ENCODE measurements at regions not wholly inside any gene's neighbourhood (a gene's known extent, or its start where the extent isn't known, plus 50 kb on each side); places are given as distances from the start of the nearest gene placed in this dataset.

- POLR2A ChIA-PET = no interaction called here
- BruUV-seq (replicated peaks) = no TSS peak
- Histone ChIP-seq H3K27ac (ENCODE audit: control insufficient read depth, insufficient read depth) (no peak overlapping the region), H3K4me1 (ENCODE audit: control insufficient read depth, insufficient read depth, low read length) (no peaks in the 10 kb centered on the region), H3K9me3 (replicated peaks; ENCODE audit: control insufficient read depth, insufficient read depth, low read length) (no peaks in the 10 kb centered on the region), H3K79me2 (ENCODE audit: control insufficient read depth, insufficient read depth, low read length) (no peaks in the 10 kb centered on the region), H4K20me1 (ENCODE audit: control insufficient read depth, insufficient read depth) (no peaks in the 10 kb centered on the region), H3K9ac (ENCODE audit: control insufficient read depth, insufficient read depth, low read length) (no peak overlapping the region), H2AFZ (ENCODE audit: control insufficient read depth, low read depth, low read length) (no peak overlapping the region), H3K27me3 (replicated peaks in 1 of 2; ENCODE audit: control insufficient read depth in 2 of 2, insufficient read depth in 2 of 2, low read length in 1 of 2) (no peaks in the 10 kb centered on the region), H3K36me3 (ENCODE audit: control insufficient read depth in 2 of 2, insufficient read depth in 2 of 2, low read length in 1 of 2) (no peaks in the 10 kb centered on the region), H3K4me2 (ENCODE audit: control insufficient read depth, insufficient read depth) (no peak overlapping the region), H3K4me3 (no peak overlapping the region)
- CTCF ChIA-PET = no interaction called here
- FAIRE-seq (no peak), ATAC-seq (no peak), DNase-seq (ENCODE audit: low read depth, low spot score) (no peak)
- in situ Hi-C loops (cut with MboI) = no loop called here
- TF ChIP-seq HCFC1 (IDR thresholded peaks at IDR 0.05; ENCODE audit: low read length) (no peak), SREBF1 (IDR thresholded peaks at IDR 0.05; ENCODE audit: low read length) (no peak), TARDBP (IDR thresholded peaks at IDR 0.05; ENCODE audit: borderline replicate concordance) (no peak), ATF7 (IDR thresholded peaks at IDR 0.05; ENCODE audit: low read depth) (no peak), HDGF (IDR thresholded peaks at IDR 0.05) (no peak), TCF7 (IDR thresholded peaks at IDR 0.05; ENCODE audit: borderline replicate concordance) (no peak), ZBTB4 (CRISPR knock-in tag; IDR thresholded peaks at IDR 0.05) (no peak), GATAD2B (conservative IDR thresholded peaks at IDR 0.05; ENCODE audit: low read depth) (no peak), CHD1 (IDR thresholded peaks at IDR 0.05; ENCODE audit: low read depth, low read length) (no peak)
- TF ChIP-seq, protein P1, sequence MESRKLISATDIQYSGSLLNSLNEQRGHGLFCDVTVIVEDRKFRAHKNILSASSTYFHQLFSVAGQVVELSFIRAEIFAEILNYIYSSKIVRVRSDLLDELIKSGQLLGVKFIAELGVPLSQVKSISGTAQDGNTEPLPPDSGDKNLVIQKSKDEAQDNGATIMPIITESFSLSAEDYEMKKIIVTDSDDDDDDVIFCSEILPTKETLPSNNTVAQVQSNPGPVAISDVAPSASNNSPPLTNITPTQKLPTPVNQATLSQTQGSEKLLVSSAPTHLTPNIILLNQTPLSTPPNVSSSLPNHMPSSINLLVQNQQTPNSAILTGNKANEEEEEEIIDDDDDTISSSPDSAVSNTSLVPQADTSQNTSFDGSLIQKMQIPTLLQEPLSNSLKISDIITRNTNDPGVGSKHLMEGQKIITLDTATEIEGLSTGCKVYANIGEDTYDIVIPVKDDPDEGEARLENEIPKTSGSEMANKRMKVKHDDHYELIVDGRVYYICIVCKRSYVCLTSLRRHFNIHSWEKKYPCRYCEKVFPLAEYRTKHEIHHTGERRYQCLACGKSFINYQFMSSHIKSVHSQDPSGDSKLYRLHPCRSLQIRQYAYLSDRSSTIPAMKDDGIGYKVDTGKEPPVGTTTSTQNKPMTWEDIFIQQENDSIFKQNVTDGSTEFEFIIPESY (IDR thresholded peaks at IDR 0.05) = no peak
- TF ChIP-seq, protein P2, sequence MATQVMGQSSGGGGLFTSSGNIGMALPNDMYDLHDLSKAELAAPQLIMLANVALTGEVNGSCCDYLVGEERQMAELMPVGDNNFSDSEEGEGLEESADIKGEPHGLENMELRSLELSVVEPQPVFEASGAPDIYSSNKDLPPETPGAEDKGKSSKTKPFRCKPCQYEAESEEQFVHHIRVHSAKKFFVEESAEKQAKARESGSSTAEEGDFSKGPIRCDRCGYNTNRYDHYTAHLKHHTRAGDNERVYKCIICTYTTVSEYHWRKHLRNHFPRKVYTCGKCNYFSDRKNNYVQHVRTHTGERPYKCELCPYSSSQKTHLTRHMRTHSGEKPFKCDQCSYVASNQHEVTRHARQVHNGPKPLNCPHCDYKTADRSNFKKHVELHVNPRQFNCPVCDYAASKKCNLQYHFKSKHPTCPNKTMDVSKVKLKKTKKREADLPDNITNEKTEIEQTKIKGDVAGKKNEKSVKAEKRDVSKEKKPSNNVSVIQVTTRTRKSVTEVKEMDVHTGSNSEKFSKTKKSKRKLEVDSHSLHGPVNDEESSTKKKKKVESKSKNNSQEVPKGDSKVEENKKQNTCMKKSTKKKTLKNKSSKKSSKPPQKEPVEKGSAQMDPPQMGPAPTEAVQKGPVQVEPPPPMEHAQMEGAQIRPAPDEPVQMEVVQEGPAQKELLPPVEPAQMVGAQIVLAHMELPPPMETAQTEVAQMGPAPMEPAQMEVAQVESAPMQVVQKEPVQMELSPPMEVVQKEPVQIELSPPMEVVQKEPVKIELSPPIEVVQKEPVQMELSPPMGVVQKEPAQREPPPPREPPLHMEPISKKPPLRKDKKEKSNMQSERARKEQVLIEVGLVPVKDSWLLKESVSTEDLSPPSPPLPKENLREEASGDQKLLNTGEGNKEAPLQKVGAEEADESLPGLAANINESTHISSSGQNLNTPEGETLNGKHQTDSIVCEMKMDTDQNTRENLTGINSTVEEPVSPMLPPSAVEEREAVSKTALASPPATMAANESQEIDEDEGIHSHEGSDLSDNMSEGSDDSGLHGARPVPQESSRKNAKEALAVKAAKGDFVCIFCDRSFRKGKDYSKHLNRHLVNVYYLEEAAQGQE (IDR thresholded peaks at IDR 0.05; ENCODE audit: low read depth, low read length) = no peak
- TF ChIP-seq, protein P3, sequence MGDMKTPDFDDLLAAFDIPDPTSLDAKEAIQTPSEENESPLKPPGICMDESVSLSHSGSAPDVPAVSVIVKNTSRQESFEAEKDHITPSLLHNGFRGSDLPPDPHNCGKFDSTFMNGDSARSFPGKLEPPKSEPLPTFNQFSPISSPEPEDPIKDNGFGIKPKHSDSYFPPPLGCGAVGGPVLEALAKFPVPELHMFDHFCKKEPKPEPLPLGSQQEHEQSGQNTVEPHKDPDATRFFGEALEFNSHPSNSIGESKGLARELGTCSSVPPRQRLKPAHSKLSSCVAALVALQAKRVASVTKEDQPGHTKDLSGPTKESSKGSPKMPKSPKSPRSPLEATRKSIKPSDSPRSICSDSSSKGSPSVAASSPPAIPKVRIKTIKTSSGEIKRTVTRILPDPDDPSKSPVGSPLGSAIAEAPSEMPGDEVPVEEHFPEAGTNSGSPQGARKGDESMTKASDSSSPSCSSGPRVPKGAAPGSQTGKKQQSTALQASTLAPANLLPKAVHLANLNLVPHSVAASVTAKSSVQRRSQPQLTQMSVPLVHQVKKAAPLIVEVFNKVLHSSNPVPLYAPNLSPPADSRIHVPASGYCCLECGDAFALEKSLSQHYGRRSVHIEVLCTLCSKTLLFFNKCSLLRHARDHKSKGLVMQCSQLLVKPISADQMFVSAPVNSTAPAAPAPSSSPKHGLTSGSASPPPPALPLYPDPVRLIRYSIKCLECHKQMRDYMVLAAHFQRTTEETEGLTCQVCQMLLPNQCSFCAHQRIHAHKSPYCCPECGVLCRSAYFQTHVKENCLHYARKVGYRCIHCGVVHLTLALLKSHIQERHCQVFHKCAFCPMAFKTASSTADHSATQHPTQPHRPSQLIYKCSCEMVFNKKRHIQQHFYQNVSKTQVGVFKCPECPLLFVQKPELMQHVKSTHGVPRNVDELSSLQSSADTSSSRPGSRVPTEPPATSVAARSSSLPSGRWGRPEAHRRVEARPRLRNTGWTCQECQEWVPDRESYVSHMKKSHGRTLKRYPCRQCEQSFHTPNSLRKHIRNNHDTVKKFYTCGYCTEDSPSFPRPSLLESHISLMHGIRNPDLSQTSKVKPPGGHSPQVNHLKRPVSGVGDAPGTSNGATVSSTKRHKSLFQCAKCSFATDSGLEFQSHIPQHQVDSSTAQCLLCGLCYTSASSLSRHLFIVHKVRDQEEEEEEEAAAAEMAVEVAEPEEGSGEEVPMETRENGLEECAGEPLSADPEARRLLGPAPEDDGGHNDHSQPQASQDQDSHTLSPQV (IDR thresholded peaks at IDR 0.05) = no peak
- SMC1A ChIA-PET (ENCODE audit: uncharacterized antibody, unreplicated experiment) = no interaction called here
- intact Hi-C loops (cut with micrococcal nuclease; ENCODE audit: unreplicated experiment) = no loop called here
- WGBS (ENCODE audit: insufficient coverage, insufficient replicate concordance, low lambda C conversion rate, missing lambda C conversion rate) = 7% methylated on average over 2 of the region's 2 CpGs
- RAD21 ChIA-PET (ENCODE audit: unreplicated experiment) = no interaction called here
These were observed 315.6 kb downstream of the RDH14 start for GRCh38 chr2:18244845-18245244.
